Mesendoderm (in vitro differentiated cells): ENCODE measurements at regions not wholly inside any gene's neighbourhood (a gene's known extent, or its start where the extent isn't known, plus 50 kb on each side); places are given as distances from the start of the nearest gene placed in this dataset.
"Not testable (repeated sequence)": the region's sequence is repeated elsewhere in the genome, so short reads cannot be mapped to it uniquely, and the experiment has no call there.

Experiments
- DNase-seq: peaks from one replicate; pipeline ENCODE4 v3.0.0; 2013
- H2AK5ac ChIP-seq: 2 replicates; pipeline ENCODE4 v1.6.1; 2013; ENCODE audit warnings: low read length, inconsistent platforms
- H2BK120ac ChIP-seq: 2 replicates; pipeline ENCODE4 v1.6.1; 2013; ENCODE audit warnings: low read depth, mild to moderate bottlenecking, low read length, moderate library complexity, mixed read lengths
- H2BK15ac ChIP-seq: replicated peaks from 2 replicates; pipeline ENCODE4 v1.6.1; 2013; ENCODE audit warnings: low read depth, mild to moderate bottlenecking, moderate library complexity
- H2BK5ac ChIP-seq: 2 replicates; pipeline ENCODE4 v1.6.1; 2013; ENCODE audit warnings: low read length, inconsistent platforms
- H3K18ac ChIP-seq: 2 replicates; pipeline ENCODE4 v1.6.1; 2013; ENCODE audit warnings: mild to moderate bottlenecking, low read length, mixed read lengths
- H3K23ac ChIP-seq: one replicate; pipeline ENCODE4 v1.6.1; 2013; ENCODE audit warnings: low read length
- H3K27ac ChIP-seq: 2 replicates; pipeline ENCODE4 v1.5.1; 2013; ENCODE audit warnings: low read depth, mild to moderate bottlenecking, inconsistent platforms, low read length, moderate library complexity
- H3K27me3 ChIP-seq: 2 replicates; pipeline ENCODE4 v1.6.1; 2013; ENCODE audit warnings: low read length, control low read depth, mild to moderate bottlenecking, inconsistent platforms; ENCODE audit not compliant: insufficient read depth, poor library complexity
- H3K36me3 ChIP-seq: 2 replicates; pipeline ENCODE4 v1.6.1; 2013; ENCODE audit warnings: low read length, inconsistent platforms; ENCODE audit not compliant: control insufficient read depth, insufficient read depth
- H3K4ac ChIP-seq: one replicate; pipeline ENCODE4 v1.6.1; 2013; ENCODE audit warnings: low read depth, mild to moderate bottlenecking, low read length, moderate library complexity
- H3K4me1 ChIP-seq: 2 replicates; pipeline ENCODE4 v1.6.1; 2013; ENCODE audit warnings: low read depth, low read length, inconsistent platforms; ENCODE audit not compliant: control insufficient read depth
- H3K4me2 ChIP-seq: 2 replicates; pipeline ENCODE4 v1.6.1; 2013; ENCODE audit warnings: low read length
- H3K4me3 ChIP-seq: 2 replicates; pipeline ENCODE4 v1.5.1; 2013; ENCODE audit warnings: mild to moderate bottlenecking, low read length
- H3K56ac ChIP-seq: one replicate; pipeline ENCODE4 v1.6.1; 2013; ENCODE audit warnings: low read length
- H3K79me1 ChIP-seq: 2 replicates; pipeline ENCODE4 v1.6.1; 2013; ENCODE audit warnings: low read length, inconsistent platforms
- H3K79me2 ChIP-seq: 2 replicates; pipeline ENCODE4 v1.6.1; 2013; ENCODE audit warnings: mild to moderate bottlenecking, low read length; ENCODE audit not compliant: control insufficient read depth, insufficient read depth
- H3K9ac ChIP-seq: 2 replicates; pipeline ENCODE4 v1.6.1; 2013; ENCODE audit warnings: low read length, inconsistent platforms
- H4K5ac ChIP-seq: one replicate; pipeline ENCODE4 v1.6.1; 2013; ENCODE audit warnings: low read length
- H4K8ac ChIP-seq: one replicate; pipeline ENCODE4 v1.6.1; 2013; ENCODE audit warnings: low read depth, mild to moderate bottlenecking, control low read depth, low read length, moderate library complexity
- WGBS: extraction: QIAGEN DNeasy Blood & Tissue Kit; methylation state at CpG from one replicate; pipeline ENCODE4 v1.1.7; 2013; ENCODE audit warnings: low lambda C conversion rate, missing lambda C conversion rate; ENCODE audit not compliant: insufficient coverage; ENCODE audit errors: extremely low coverage; 5-methylcytosine and 5-hydroxymethylcytosine counted together

- Histone ChIP-seq H3K27me3 (no peaks in the 10 kb centered on the region), H4K5ac (no peak overlapping the region), H2BK5ac (no peak overlapping the region), H3K4me3 (no peak overlapping the region), H4K8ac (no peak overlapping the region), H3K79me2 (no peaks in the 10 kb centered on the region), H3K18ac (no peak overlapping the region), H2AK5ac (no peak overlapping the region), H3K56ac (no peak overlapping the region), H3K23ac (no peak overlapping the region), H3K9ac (no peak overlapping the region), H2BK120ac (no peak overlapping the region), H3K36me3 (no peaks in the 10 kb centered on the region), H3K27ac (no peak overlapping the region), H2BK15ac (no peak overlapping the region), H3K79me1 (no peaks in the 10 kb centered on the region), H3K4ac (no peak overlapping the region), H3K4me1 (no peaks in the 10 kb centered on the region), H3K4me2 (no peak overlapping the region)
- no CpG with 5 or more reads among the region's 4 CpGs for WGBS
- no peak for DNase-seq
These were observed 301.9 kb downstream of the HGF start for GRCh38 chr7:81467964-81468363.

- H3K36me3 ChIP-seq: no peaks in the 10 kb centered on the region
- no peaks in the 10 kb centered on the region for H3K4me1 ChIP-seq
- no peak overlapping the region for H3K18ac ChIP-seq
- no peak overlapping the region for H2BK5ac ChIP-seq
- H3K4me2 ChIP-seq: no peak overlapping the region
- no peak overlapping the region for H3K56ac ChIP-seq
- no peak overlapping the region for H2AK5ac ChIP-seq
- no peak overlapping the region for H2BK120ac ChIP-seq
- H3K9ac ChIP-seq: no peak overlapping the region
- no peak overlapping the region for H3K23ac ChIP-seq
- H2BK15ac ChIP-seq: no peak overlapping the region
- no peaks in the 10 kb centered on the region for H3K79me1 ChIP-seq
- H4K5ac ChIP-seq: no peak overlapping the region
- H3K27me3 ChIP-seq: no peaks in the 10 kb centered on the region
- WGBS: no CpG with 5 or more reads among the region's 1 CpG
- no peak overlapping the region for H3K4ac ChIP-seq
- no peak overlapping the region for H3K4me3 ChIP-seq
- H3K79me2 ChIP-seq: no peaks in the 10 kb centered on the region
- H4K8ac ChIP-seq: no peak overlapping the region
- no peak for DNase-seq
- no peak overlapping the region for H3K27ac ChIP-seq
These were observed 307.2 kb downstream of the HGF start for GRCh38 chr7:81462672-81463071.

DNA sequence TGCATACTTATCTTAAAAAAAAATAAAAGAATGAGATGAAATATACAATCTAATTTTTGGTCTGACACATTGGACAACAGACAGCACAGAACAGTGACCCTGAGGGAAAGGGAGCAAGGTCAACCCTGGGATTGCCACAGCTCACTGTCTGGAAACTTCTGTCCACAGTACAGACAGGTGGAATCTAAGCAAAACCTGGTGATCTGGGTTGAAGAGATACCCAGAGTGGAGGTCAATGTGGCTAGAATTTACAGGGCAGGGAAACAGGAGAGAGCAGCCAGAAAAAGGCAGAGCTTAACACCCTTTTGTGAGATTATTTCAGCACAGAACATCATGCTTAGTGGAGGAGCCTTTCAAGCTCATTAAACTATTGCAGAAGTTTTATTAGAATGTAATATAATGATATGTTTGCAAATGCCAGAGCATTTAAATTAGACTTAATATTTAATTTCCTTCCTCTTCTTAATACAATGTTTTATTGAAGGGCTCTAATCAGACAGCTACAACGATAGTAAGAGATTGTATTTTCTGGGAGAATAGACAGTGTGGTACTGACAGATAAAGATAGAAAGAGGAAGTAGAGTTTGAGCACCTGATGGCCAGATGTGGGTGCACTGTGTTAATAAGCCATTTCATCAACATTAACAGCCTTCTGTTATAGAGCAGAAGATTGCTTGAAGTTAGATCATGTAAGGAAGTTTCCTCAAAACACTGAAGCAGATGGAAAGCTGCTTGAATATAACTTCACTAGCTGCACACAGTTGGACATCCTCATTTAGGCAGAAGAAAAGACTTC, 309.4 kb downstream of the HGF start:
- no peak overlapping the region for H3K18ac ChIP-seq
- H3K79me2 ChIP-seq: no peaks in the 10 kb centered on the region
- H3K9ac ChIP-seq: no peak overlapping the region
- H3K56ac ChIP-seq: no peak overlapping the region
- no peak overlapping the region for H2AK5ac ChIP-seq
- no peak overlapping the region for H2BK120ac ChIP-seq
- no peak overlapping the region for H3K4ac ChIP-seq
- WGBS: no CpG with 5 or more reads among the region's 1 CpG
- H3K79me1 ChIP-seq: no peaks in the 10 kb centered on the region
- H3K23ac ChIP-seq: no peak overlapping the region
- no peaks in the 10 kb centered on the region for H3K36me3 ChIP-seq
- H4K5ac ChIP-seq: no peak overlapping the region
- H2BK5ac ChIP-seq: no peak overlapping the region
- no peak overlapping the region for H3K4me3 ChIP-seq
- no peak for DNase-seq
- no peaks in the 10 kb centered on the region for H3K27me3 ChIP-seq
- H2BK15ac ChIP-seq: no peak overlapping the region
- no peak overlapping the region for H3K4me2 ChIP-seq
- no peaks in the 10 kb centered on the region for H3K4me1 ChIP-seq
- H3K27ac ChIP-seq: no peak overlapping the region
- no peak overlapping the region for H4K8ac ChIP-seq

- H2BK120ac ChIP-seq: no peak overlapping the region
- no peak overlapping the region for H2AK5ac ChIP-seq
- H3K4me1 ChIP-seq: no peaks in the 10 kb centered on the region
- H3K27ac ChIP-seq: no peak overlapping the region
- H2BK5ac ChIP-seq: no peak overlapping the region
- no peak overlapping the region for H3K4me3 ChIP-seq
- WGBS: no CpG with 5 or more reads among the region's 2 CpGs
- no peak overlapping the region for H3K23ac ChIP-seq
- no peak overlapping the region for H4K5ac ChIP-seq
- no peak overlapping the region for H3K56ac ChIP-seq
- H2BK15ac ChIP-seq: no peak overlapping the region
- H3K4ac ChIP-seq: no peak overlapping the region
- H3K9ac ChIP-seq: no peak overlapping the region
- H3K27me3 ChIP-seq: no peaks in the 10 kb centered on the region
- H4K8ac ChIP-seq: no peak overlapping the region
- no peak overlapping the region for H3K4me2 ChIP-seq
- no peak overlapping the region for H3K18ac ChIP-seq
- DNase-seq: no peak
- no peaks in the 10 kb centered on the region for H3K79me2 ChIP-seq
- no peaks in the 10 kb centered on the region for H3K79me1 ChIP-seq
- H3K36me3 ChIP-seq: no peaks in the 10 kb centered on the region
These were observed 310.4 kb downstream of the HGF start for GRCh38 chr7:81459485-81459884.

DNA sequence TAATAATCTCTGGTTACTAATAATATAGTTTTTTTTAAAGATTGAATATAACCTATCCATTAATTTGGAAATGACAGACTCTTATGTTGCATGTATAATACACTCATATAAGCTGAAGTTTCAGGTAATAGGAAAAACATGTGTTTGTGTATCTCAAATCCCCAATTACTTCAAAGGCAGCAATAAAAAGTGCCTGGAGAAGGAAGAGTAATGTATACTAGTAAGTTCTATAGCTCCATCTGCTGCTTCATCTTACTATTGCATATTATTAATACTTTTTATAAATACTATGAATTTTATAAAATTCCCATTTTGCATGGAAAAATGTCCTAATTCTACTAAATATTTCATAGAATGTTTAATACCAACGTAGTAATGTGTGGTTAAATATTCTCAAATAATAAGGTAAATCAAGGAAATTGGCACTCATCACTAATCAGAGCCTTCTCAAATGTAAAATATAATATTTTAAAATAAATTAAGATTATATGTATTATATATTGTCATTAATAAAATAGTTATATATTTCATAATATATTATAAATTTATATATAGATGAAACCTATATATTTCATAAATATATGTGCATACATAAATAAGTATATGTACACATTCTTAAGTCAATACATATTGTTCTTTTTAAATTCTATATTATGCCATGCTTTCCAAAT, 311.9 kb downstream of the HGF start:
- Histone ChIP-seq H2BK5ac (no peak overlapping the region), H3K79me1 (no peaks in the 10 kb centered on the region), H3K79me2 (no peaks in the 10 kb centered on the region), H3K27me3 (no peaks in the 10 kb centered on the region), H4K8ac (no peak overlapping the region), H2BK15ac (no peak overlapping the region), H3K36me3 (no peaks in the 10 kb centered on the region), H4K5ac (no peak overlapping the region), H2BK120ac (no peak overlapping the region), H3K27ac (no peak overlapping the region), H3K4me1 (no peaks in the 10 kb centered on the region), H3K23ac (no peak overlapping the region), H3K4me2 (no peak overlapping the region), H3K56ac (no peak overlapping the region), H2AK5ac (no peak overlapping the region), H3K9ac (no peak overlapping the region), H3K4me3 (no peak overlapping the region), H3K18ac (no peak overlapping the region), H3K4ac (no peak overlapping the region)
- no CpG with 5 or more reads among the region's 1 CpG for WGBS
- DNase-seq: no peak

DNA sequence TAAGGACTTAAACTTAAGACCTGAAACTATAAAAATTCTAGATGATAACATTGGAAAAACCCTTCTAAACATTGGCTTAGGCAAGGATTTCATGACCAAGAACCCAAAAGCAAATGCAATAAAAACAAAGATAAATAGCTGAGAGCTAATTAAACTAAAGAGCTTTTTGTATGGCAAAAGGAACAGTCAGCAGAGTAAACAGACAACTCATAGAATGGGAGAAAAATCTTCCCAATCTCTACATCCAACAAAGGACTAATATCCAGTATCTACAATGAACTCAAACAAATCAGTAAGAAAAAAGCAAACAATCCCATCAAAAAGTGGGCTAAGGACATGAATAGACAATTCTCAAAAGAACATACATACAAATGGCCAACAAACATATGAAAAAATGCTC, 316.1 kb downstream of the HGF start:
- not testable (repeated sequence) for H4K5ac ChIP-seq, H3K36me3 ChIP-seq, H3K27me3 ChIP-seq, H3K4ac ChIP-seq, H3K56ac ChIP-seq, H3K27ac ChIP-seq, H2AK5ac ChIP-seq, H2BK120ac ChIP-seq, H3K18ac ChIP-seq, H4K8ac ChIP-seq, H3K79me2 ChIP-seq, H3K4me2 ChIP-seq, H2BK5ac ChIP-seq, H3K4me1 ChIP-seq, H3K79me1 ChIP-seq, H3K9ac ChIP-seq, H3K4me3 ChIP-seq, DNase-seq, H3K23ac ChIP-seq, H2BK15ac ChIP-seq
